Fibroblast of lung (primary cell): ENCODE measurements at regions not wholly inside any gene's neighbourhood (a gene's known extent, or its start where the extent isn't known, plus 50 kb on each side); places are given as distances from the start of the nearest gene placed in this dataset.

Experiments used
- DNase-seq, 2 donors: peaks; one replicate each; pipeline versions ENCODE4 v3.0.0 to v3.0.0-alpha.2; 2010; ENCODE audit warnings: low read depth in 2 of 2
- H2AFZ ChIP-seq: 2 replicates; pipeline ENCODE4 v1.5.1; 2012; ENCODE audit warnings: low read length, control low read depth, inconsistent platforms
- H3K27ac ChIP-seq: 2 replicates; pipeline ENCODE4 v1.5.1; 2011; ENCODE audit warnings: low read length, control low read depth; ENCODE audit not compliant: insufficient read depth
- H3K27me3 ChIP-seq: 2 replicates; pipeline ENCODE4 v1.5.1; 2011; ENCODE audit warnings: mild to moderate bottlenecking, low read length; ENCODE audit not compliant: control insufficient read depth, insufficient read depth
- H3K36me3 ChIP-seq: 2 replicates; pipeline ENCODE4 v1.5.1; 2011; ENCODE audit warnings: low read length; ENCODE audit not compliant: control insufficient read depth, insufficient read depth
- H3K4me1 ChIP-seq: 2 replicates; pipeline ENCODE4 v1.5.1; 2011; ENCODE audit warnings: low read length; ENCODE audit not compliant: control insufficient read depth, insufficient read depth; ENCODE audit errors: extremely low read depth
- H3K4me2 ChIP-seq: 2 replicates; pipeline ENCODE4 v1.5.1; 2011; ENCODE audit warnings: low read length, control low read depth; ENCODE audit not compliant: insufficient read depth; ENCODE audit errors: extremely low read depth
- H3K4me3 ChIP-seq, 4 experiments: fragments of 200-600 bp in 1 of 4; sonication (generic) in 1 of 4; replicated peaks in 1 of 4; 2 replicates each; pipeline ENCODE4 v1.5.1; 2011 to 2016; ENCODE audit warnings: low read length in 4 of 4, low read depth in 3 of 4, mild to moderate bottlenecking in 3 of 4, control low read depth in 2 of 4, inconsistent platforms in 1 of 4, mixed read lengths in 1 of 4; ENCODE audit not compliant: insufficient read depth in 1 of 4; ENCODE audit errors: control extremely low read depth in 1 of 4
- H3K79me2 ChIP-seq: 2 replicates; pipeline ENCODE4 v1.5.1; 2012; ENCODE audit warnings: mild to moderate bottlenecking, low read length, inconsistent platforms; ENCODE audit not compliant: control insufficient read depth, insufficient read depth
- H3K9ac ChIP-seq: 2 replicates; pipeline ENCODE4 v1.5.1; 2011; ENCODE audit warnings: mild to moderate bottlenecking, low read length, control low read depth; ENCODE audit not compliant: insufficient read depth
- H3K9me3 ChIP-seq: 2 replicates; pipeline ENCODE4 v1.5.1; 2012; ENCODE audit warnings: low read depth, low read length; ENCODE audit not compliant: control insufficient read depth, insufficient read depth
- H4K20me1 ChIP-seq: 2 replicates; pipeline ENCODE4 v1.5.1; 2011; ENCODE audit warnings: low read length; ENCODE audit not compliant: control insufficient read depth, insufficient read depth; ENCODE audit errors: extremely low read depth
- CTCF ChIP-seq, 2 donors: IDR thresholded peaks in 1 of 2; conservative IDR thresholded peaks in 1 of 2; 1 replicate in 1 of 2; 2 replicates in 1 of 2; pipeline ENCODE4 v1.5.1; 2011 to 2012; ENCODE audit warnings: low read length in 2 of 2, control low read depth in 1 of 2, inconsistent platforms in 1 of 2, low read depth in 1 of 2, mild to moderate bottlenecking in 1 of 2
- EZH2 ChIP-seq: IDR thresholded peaks from 2 replicates; pipeline ENCODE4 v1.5.1; 2012; ENCODE audit warnings: low read length, control low read depth, mild to moderate bottlenecking; ENCODE audit errors: missing control alignments

- Histone ChIP-seq H4K20me1 (no peaks in the 10 kb centered on the region), H3K4me1 (no peaks in the 10 kb centered on the region), H2AFZ (no peak overlapping the region), H3K79me2 (no peaks in the 10 kb centered on the region), H3K9me3 (no peaks in the 10 kb centered on the region), H3K9ac (no peak overlapping the region), H3K4me3 (peak overlapping the region in 1 of 4 experiments; percentile 2), H3K27me3 (no peaks in the 10 kb centered on the region), H3K27ac (no peak overlapping the region), H3K4me2 (no peak overlapping the region), H3K36me3 (no peaks in the 10 kb centered on the region)
- no peak for DNase-seq
- TF ChIP-seq EZH2 = no peak
- TF ChIP-seq CTCF (conservative IDR thresholded peaks at IDR 0.05 in 1 of 2, IDR thresholded peaks at IDR 0.05 in 1 of 2; ENCODE audit: low read depth in 1 of 2, low read length in 2 of 2) = no peak
These were observed 269.5 kb upstream of the FOXF1 start for GRCh38 chr16:86240716-86241363.

DNA sequence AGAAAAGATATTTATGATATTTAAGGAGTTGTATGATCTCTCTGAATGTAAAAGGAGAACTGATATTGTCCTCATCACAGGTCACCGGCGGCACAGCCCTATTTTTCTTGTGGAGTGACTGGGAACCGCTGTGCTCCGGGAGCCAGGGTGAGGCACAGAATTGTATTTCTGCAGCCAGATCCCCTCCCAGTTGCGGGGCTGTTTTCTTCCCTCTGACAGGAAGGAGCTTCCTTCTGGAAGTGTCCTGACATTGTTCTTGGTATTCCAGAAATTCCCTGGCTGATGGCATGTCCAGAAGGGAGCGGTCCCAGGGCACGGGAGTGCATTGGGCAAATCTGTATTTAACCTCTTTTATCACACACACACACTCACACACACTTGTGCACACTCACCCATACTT, 268.6 kb upstream of the FOXF1 start:
- Histone ChIP-seq H2AFZ (no peak overlapping the region), H3K4me2 (no peak overlapping the region), H3K9me3 (no peaks in the 10 kb centered on the region), H3K27ac (no peak overlapping the region), H3K27me3 (no peaks in the 10 kb centered on the region), H3K4me3 (no peak overlapping the region), H3K4me1 (no peaks in the 10 kb centered on the region), H3K79me2 (no peaks in the 10 kb centered on the region), H4K20me1 (no peaks in the 10 kb centered on the region), H3K36me3 (no peaks in the 10 kb centered on the region), H3K9ac (no peak overlapping the region)
- DNase-seq = no peak
- no peak for TF ChIP-seq CTCF (conservative IDR thresholded peaks at IDR 0.05 in 1 of 2, IDR thresholded peaks at IDR 0.05 in 1 of 2; ENCODE audit: low read depth in 1 of 2, low read length in 2 of 2)
- TF ChIP-seq EZH2 = no peak

DNA sequence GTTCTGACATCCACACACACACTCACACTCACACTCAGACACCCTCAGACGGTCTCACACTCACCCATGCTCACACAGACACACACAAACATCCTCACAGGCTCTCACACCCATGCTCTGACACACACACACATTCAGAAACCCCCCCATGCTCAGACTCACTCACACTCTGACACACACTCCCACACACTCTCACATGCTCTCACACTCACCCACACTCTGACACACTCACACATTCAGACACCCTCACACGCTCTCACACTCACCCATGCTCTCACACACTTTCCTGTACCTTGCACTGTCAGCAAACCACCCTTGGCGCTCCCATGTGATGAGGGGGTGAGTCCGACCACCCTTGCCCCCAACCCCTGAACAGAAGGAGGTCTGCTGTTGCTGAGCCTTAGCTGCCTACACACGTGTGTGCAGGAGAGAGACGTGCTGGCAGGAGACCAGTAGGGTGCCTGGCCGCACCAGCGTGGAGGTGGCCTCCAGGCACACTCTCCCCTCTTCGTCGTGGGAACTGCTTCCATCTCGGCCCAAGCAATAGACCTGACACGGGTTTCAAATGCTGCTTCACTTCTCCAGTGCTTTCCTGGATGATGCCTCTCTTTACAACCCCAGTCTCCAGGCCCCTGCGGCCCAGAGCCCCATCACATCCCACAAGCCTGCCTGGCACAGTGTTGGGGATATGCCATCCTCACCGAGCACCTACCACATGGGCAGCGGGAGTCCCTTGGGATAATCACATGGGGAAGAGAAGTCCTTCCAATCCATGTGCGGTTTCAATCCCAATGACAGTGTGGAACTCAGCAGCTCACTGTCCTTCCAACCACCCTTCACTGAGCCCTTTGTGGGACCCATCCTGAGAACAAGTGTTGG, 267.8 kb upstream of the FOXF1 start:
- Histone ChIP-seq H3K9ac (no peak overlapping the region), H3K4me1 (no peaks in the 10 kb centered on the region), H3K27ac (no peak overlapping the region), H3K9me3 (no peaks in the 10 kb centered on the region), H2AFZ (no peak overlapping the region), H3K36me3 (no peaks in the 10 kb centered on the region), H3K79me2 (no peaks in the 10 kb centered on the region), H3K27me3 (no peaks in the 10 kb centered on the region), H3K4me3 (no peak overlapping the region), H4K20me1 (no peaks in the 10 kb centered on the region), H3K4me2 (no peak overlapping the region)
- no peak for TF ChIP-seq CTCF (conservative IDR thresholded peaks at IDR 0.05 in 1 of 2, IDR thresholded peaks at IDR 0.05 in 1 of 2; ENCODE audit: low read depth in 1 of 2, low read length in 2 of 2)
- no peak for TF ChIP-seq EZH2
- no peak for DNase-seq
